ENCODE measurements at regions not wholly inside any gene's neighbourhood (a gene's known extent, or its start where the extent isn't known, plus 50 kb on each side); places are given as distances from the start of the nearest gene placed in this dataset.

GRCh38 chr7:85447004-85447403 is 260.1 kb upstream of the SEMA3D start (continued):
- no peak for TF ChIP-seq CHD7 (IDR thresholded peaks at IDR 0.05; ENCODE audit: insufficient replicate concordance, low read length)
- no peak for TF ChIP-seq CHD1 (IDR thresholded peaks at IDR 0.05; ENCODE audit: low read depth, low read length)
- TF ChIP-seq TBP (IDR thresholded peaks at IDR 0.05; ENCODE audit: low read depth, low read length) = no peak
- no peak for TF ChIP-seq CBX8 (IDR thresholded peaks at IDR 0.05; ENCODE audit: borderline replicate concordance, low read depth, low read length)

All from H1 (cell line).